ENCODE measurements at regions not wholly inside any gene's neighbourhood (a gene's known extent, or its start where the extent isn't known, plus 50 kb on each side); places are given as distances from the start of the nearest gene placed in this dataset.
"Not testable (repeated sequence)": the region's sequence is repeated elsewhere in the genome, so short reads cannot be mapped to it uniquely, and the experiment has no call there.

DNA sequence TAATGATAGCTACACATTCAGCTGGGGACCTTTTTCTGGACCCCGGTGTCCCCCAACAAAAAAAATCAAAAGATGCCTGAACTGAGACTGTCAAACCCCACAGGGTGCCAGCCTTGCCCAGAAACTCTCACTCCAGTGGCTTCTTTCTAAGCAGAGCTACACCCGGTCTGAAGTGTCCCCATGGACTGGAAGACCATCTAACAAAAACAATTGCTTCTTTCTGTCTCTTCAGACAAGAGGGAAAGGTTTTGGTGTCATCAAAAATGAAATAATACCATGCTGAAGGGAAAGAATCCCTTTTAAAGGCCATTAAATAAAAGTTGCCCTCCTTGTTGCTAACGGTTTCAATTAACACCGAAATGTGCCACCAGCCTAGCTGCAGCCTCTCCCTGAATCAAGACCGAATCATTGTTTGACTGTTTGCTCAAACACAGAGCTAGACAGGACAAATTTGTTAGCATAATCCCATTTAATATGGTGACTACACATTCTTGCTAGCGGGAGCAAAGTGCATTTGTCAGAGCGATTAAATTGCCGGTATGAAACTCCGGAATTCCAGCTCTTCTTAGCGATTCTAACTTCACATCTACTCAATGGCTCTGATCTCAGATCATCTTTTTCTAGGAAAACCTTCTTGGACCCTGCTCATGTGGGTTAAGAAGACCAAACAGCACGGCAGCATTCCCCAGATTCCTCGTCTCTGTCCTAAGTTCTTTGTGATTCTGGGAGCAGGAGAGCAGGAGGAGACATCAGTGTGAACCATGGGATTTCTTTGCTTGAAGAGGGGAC is 397.5 kb upstream of the PRKCQ start:
- DNase-seq: no peak

- DNase-seq: no peak
Observed at GRCh38 chr10:6973899-6974298, 393.8 kb upstream of the PRKCQ start.

GRCh38 chr10:6972226-6972625 is 392.1 kb upstream of the PRKCQ start:
- no peak for DNase-seq

GRCh38 chr10:6969659-6970058 is 389.6 kb upstream of the PRKCQ start:
- no peak for DNase-seq

DNA sequence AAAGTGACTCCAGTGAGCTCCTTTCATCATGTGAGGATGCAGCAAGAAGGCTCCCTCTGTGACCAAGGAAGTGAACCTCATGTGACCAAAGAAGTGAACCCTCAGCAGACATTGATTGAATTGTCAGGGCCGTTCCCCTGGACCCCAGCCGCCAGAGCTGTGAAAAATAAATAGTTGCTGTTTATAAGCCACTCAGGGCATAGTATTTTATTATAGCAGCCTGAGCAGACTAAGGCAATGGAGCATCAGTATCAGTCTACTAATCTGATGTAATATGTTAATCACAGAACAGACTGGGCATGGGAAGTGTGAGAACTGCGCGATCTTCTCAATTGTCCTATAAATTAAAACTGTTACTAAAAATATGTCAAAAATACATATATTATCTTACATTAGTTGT is 384.5 kb upstream of the PRKCQ start:
- no peak for DNase-seq

DNA sequence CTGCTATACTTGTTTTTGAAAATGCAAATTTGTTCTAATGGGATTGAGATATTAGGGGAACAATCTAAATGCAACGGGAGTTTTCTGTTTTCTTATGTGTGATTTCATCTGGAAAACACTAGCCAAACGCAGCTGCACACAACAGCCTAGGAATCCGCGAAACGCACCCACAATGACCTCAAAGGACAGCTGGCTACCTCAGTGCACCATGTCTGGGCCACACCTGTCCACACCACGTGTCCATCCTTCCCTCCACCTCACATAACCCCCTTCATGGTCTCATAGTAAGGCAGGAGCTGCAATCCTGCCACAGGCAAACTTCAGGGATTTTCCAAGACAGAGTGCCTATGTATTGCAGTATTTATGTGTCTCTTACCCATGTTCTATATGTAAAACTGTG is 382.5 kb upstream of the PRKCQ start:
- no peak for DNase-seq

DNA sequence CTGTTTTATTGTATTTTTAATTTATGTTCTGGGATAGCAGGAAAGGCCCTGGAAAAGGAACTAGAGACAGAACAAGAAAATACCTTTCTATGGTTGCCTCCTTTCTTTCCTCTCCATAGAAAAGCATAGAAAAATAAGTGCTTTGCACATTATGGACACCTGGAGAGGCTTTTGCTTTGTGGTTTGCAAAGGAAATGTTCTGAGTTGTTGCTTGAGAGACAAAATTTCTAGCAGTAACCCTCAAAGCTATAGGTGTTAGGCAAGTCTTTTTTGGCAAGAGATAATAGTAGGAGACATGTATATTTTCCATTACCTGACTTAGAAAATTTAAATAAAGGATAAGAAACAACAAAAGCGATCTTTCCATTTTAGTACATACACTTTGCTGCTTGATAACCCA is 378.6 kb upstream of the PRKCQ start:
- no peak for DNase-seq

- no peak for DNase-seq
Observed at GRCh38 chr10:6958254-6958653, 378.2 kb upstream of the PRKCQ start.

DNA sequence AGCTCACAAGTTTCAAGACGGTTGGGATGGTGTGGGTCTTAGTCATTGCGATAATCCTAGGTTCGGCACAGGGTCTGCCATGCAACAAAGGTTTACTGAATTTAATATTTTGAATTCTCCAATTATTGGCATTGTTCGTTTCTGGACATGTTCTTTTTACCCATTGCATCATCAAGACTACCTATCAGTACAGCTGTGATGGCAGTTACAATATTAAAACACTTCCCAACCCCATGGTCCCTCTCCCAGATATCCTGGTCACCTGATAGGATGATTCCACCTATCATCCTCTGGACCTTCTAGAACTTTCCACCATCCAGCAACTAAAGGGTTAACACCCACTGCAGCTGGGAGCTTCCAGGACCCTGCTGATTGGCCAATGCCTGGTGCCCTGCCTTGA is 377.8 kb upstream of the PRKCQ start:
- no peak for DNase-seq

GRCh38 chr10:6956562-6956961 is 376.5 kb upstream of the PRKCQ start:
- no peak for DNase-seq

DNA sequence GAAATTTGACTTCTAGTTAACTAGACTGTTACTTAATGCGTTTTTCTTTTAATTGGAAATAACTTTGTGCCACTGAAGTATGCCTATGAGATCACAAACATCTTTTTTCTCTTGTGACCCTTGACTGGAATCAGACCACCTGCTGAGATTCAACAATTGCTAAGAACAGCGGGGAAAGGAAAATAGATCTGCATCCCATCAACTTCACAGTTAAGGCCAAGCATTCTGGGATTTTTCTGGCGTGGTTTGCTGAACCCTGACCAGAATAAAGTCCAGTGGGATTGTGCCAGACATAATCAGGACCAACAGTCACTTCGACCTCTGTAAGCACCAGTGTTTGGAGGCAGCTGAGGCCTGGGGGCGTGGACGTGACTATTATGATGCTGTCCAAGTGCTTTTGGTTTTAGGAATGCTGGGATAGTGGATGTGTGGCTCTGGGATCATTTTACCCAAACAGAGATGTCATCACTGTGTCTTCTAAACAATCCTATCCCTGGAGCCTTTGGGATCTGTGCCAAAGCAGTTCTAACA is 373.3 kb upstream of the PRKCQ start:
- no peak for DNase-seq

DNA sequence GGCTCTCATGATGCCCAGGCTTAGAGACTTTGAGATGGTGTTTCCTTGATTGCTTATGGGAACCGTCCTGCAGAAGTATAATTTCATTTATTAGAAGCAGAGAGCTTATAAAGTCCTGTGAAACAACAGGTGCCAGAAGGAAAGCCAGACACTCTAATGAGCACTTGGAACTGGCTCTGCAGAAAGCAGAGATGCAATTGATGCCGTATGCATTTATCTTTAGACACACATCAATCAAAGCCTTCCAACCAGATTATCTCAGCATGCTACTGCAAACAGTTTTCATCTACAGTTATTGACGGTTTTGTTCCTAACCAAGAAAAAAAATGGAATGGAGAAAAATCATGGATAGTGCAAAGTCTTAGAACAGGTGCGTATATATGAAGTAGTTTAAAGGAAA is 371.7 kb upstream of the PRKCQ start:
- no peak for DNase-seq

DNA sequence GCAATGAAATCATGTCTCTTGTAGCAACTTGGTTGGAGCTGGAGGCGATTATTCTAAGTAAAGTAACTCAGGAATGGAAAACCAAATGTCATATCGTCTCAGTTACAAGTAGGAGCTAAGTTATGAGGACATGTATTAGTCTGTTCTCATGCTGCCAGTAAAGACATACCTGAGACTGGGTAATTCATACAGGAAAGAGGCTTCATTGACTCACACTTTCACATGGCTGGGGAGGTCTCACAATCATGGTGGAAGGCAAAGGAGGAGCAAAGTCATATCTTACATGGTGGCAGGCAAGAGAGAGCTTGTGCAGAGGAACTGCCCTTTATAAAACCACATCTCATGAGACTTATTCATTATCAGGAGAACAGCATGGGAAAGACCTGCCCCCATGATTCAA is 370.1 kb upstream of the PRKCQ start:
- DNase-seq: no peak

DNA sequence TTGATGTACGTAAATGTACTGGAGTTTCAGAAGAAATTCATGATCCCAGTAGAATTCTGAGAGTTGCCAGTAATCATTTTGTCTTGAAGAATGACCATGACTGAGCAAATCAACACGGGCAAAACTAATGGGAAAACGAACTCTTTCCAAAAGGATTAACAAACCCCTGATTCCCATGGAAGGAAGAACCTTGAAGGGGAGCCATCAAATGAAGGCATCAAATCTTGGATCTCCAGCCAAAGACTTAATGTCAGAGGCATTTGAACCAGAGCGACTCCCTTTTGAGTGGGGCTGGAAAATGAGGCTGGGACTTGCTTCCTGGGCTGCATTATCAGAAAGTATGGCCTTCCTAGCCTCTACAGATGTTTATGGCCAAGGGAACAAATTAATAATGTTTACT is 364.4 kb upstream of the PRKCQ start:
- DNase-seq: no peak

GRCh38 chr10:6938384-6938783 is 358.3 kb upstream of the PRKCQ start:
- DNase-seq: no peak

DNA sequence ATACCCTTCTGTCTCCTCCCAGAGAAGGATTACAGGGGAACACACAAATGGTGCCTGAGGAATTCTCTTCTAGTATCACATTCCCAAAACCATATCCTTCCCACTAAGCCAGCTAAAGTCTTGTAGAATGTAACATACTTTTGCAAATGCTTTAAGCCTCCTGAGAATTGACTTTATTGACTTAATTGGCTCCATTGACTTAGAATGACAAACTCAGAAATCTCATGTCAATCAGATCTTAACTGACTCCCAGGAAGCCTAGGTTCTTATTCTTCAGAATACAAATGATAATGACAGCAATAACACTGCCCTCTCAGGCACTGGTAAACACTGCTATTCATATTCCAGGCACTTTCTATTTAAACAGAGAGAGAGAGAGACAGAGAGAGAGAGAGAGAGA is 356.9 kb upstream of the PRKCQ start:
- DNase-seq: no peak

GRCh38 chr10:6929148-6929830 is 349.2 kb upstream of the PRKCQ start:
- DNase-seq: no peak

GRCh38 chr10:6928586-6928985 is 348.5 kb upstream of the PRKCQ start:
- peak; percentile 16 for DNase-seq

- no peak for DNase-seq
Observed at GRCh38 chr10:6926971-6927370, 346.9 kb upstream of the PRKCQ start.

- DNase-seq: no peak
Observed at GRCh38 chr10:6925146-6925545, 345.1 kb upstream of the PRKCQ start.

GRCh38 chr10:6924166-6924565 is 344.1 kb upstream of the PRKCQ start:
- DNase-seq: no peak

DNA sequence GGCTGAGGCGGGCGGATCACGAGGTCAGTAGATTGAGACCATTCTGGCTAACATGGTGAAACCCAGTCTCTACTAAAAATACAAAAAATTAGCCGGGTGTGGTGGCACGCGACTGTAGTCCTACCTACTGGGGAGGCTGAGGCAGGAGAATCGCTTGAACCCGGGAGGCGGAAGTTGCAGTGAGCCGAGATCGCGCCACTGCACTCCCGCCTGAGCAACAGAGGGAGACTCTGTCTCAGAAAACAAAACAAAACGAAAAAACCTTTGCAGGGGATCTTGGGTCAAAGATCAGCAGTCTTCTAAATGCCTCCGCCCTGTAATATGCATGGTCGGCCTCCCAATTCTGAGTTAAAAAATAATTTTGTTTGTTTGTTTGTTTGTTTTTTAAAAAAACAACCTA is 340.9 kb upstream of the PRKCQ start:
- DNase-seq: not testable (repeated sequence)

GRCh38 chr10:6920072-6921019 is 340.3 kb upstream of the PRKCQ start:
- peak; percentile 85 for DNase-seq
